GM19240 (cell line): ENCODE measurements at regions not wholly inside any gene's neighbourhood (a gene's known extent, or its start where the extent isn't known, plus 50 kb on each side); places are given as distances from the start of the nearest gene placed in this dataset.

Experiments used
- DNase-seq: peaks from one replicate; pipeline ENCODE4 v3.0.0; 2011; ENCODE audit warnings: low spot score; ENCODE audit not compliant: insufficient read length

DNA sequence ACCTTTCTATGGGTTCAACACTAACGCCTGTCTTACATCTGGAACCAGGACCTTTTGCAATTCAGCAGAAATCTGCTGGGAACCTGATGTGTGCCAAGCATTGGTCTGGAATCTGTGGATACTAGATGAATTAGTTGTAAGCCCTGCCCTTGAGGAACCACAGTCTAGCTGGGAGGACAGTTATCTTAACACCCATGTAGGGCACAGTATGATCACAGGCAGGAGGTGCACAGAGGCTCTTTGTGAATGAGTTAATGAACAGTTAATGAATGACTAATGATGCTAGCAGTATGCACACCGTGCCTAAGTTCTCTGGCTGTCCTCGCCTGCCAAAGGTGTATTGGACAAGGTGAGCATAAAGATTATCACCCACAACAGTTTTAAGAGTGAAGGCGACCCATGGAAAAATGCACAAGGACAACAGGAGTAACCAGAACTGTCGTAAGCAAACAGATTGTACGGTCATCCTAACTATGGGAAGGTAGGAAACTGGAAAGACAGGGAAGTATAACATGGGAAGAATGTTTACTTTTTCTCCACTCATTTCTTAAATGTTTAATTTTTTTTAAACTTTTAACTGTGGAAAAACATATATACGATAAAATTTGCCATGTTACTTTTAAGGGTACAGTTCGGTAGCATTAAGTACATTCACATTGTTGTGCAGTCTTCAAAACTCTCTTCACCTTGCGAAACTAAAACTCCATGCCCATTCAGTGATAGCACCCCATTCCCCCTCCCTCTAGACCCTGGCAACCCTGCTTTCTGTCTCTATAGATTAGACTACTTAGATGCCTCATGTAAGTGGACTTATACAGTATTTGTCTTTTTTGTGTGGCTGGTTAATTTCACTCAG lies 139.9 kb downstream of the CXCL12 start:
- no peak for DNase-seq

- DNase-seq, result no peak
Observed at GRCh38 chr10:44243851-44244510, 140.9 kb downstream of the CXCL12 start.

DNA sequence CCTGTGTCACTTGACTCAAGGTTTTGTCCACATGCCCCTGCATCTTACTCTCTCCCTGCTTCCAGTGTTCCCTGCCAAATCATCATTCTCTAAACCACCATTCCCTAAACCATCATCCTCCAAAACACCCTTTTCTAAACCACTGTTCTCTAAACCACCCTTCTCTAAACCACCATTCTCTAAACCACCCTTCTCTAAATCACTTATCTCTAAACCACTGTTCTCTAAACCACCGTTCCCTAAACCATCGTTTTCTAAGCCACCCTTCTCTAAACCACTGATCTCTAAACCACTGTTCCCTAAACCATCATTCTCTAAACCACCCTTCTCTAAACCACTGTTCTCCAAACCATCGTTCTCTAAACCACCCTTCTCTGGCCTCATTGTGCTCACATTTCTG lies 142.1 kb downstream of the CXCL12 start:
- no peak for DNase-seq

GRCh38 chr10:44242091-44242490 lies 142.8 kb downstream of the CXCL12 start:
- no peak for DNase-seq

DNA sequence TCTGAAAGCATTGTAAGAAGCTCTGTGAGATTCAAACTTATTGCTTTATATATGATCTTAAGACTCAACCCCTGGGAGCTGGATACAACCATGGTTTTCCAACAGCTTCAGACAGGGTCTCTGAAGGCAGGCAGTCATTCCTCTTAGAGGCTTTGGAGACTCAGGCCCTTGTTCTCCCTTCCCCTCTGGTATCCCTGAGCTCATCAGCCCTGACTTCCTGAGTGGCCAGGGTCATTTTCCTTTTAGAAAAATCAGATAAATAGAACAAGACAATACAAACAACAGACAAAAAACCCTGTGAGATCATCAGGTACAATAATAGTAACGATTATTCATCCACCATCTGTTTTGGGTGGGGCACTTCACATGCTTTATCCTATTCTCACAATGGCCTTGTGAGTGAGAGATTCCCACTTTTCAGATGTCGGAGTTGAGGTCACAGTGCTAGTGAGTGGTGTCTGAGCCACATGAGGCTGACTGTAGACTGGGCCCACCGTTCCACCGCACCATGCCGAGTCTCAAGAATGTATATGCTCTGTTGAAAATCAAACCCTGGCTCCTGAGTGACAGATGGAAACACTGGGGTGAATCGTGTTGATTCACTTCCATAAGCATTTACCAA lies 144.2 kb downstream of the CXCL12 start:
- no peak for DNase-seq

- no peak for DNase-seq
Observed at GRCh38 chr10:44238212-44238611, 146.7 kb downstream of the CXCL12 start.

DNA sequence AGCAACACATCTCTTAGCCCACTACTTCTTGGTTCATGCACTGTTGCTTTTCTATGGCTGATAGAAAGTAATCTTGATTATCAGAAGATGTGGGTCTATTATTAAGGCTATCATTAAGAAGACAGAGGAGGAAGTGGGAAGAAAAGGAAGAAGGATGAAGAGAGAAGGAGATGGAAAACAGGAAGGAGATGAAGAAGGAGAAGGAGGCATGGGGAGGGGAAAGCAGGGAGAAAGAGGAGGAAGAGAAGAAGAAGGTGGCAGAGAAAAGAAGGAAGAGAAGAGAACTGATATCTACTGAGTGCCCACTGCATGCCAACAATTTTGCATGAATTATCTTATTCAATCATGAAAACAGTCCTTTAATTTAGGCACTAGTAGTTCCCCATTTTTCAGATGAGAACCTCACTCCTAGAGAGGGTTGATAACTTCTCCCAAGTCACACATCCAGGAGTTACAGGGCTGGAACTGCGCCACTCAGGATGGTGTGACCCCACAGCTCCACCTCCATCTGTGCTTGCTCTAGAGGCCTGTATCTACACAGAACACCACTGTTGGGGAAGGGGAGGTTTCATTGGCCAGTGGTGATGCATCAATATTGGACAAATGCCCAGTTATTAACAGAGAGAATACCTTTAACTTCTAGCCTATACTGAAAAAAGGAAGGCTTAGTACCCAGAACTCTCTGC lies 147.4 kb downstream of the CXCL12 start:
- DNase-seq, result no peak

DNA sequence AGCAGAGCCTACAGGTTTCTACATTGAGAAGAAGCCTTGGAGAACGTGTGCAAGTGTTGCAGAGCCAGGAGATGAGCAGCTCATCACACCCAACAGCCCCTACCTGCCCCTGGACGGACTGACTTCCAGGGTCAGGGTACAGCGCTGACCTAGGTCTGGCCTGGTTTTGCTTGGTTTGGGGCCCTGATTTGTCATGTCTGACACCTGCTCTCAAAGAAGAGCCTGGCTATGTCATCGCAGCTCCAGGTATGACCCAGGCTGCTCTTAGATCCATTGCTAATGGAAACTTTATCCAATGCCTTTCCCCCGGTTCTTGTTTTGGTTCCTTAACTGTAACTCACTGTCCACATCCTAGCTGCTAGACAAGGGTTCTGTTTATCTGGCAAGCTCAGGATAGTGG lies 149.5 kb downstream of the CXCL12 start:
- DNase-seq, result no peak

- no peak for DNase-seq
Observed at GRCh38 chr10:44234483-44234875, 150.4 kb downstream of the CXCL12 start.

GRCh38 chr10:44233561-44234482 lies 151.1 kb downstream of the CXCL12 start:
- DNase-seq, result no peak

DNA sequence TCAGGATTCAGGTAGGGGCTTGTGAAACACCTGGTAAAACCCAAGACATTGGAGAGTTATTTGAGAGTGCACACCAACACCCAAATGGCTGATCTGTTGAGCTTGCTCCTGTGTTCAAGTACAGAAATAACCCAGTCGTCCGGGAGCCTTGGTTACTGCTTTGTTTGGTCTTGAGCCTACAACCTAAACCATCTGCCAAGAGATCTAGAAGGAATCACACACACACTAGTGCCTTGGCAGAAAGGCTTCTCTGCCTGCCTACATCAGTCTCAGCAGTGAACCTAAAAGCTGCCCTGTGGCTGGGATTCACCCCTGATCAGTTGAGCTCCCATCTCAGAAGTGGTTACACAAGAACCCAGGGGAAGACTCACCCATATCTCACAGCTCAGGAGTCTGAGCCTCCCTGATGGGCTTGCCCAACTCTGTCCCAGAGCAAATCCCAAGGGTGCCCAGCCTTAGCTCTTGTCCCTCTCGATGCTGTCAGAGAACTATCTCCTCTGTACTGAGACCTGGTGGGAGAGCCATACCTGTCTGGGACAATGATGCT lies 167.6 kb downstream of the CXCL12 start:
- no peak for DNase-seq

- no peak for DNase-seq
Observed at GRCh38 chr10:44216073-44216472, 168.8 kb downstream of the CXCL12 start.

- DNase-seq, result no peak
Observed at GRCh38 chr10:44209811-44210210, 175.1 kb downstream of the CXCL12 start.

DNA sequence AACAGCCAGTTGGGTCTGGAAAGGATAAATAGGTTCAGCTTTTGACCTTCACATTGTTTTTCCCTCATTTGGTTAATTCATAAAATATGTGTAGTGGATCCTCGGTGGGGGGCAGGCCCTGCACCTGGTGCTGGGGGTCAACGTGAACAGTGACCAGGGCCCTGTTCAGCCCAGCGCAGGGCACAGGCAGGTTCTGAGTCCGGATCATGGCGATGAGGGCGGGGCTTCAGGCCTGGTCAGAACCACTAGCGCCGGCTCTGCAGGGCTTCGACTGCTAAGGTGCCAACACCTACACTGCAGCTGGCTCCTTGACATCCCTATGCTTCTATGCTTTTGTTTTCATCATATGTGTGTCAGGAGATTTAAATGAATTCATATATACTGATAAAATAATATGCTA lies 177.7 kb downstream of the CXCL12 start:
- no peak for DNase-seq

DNA sequence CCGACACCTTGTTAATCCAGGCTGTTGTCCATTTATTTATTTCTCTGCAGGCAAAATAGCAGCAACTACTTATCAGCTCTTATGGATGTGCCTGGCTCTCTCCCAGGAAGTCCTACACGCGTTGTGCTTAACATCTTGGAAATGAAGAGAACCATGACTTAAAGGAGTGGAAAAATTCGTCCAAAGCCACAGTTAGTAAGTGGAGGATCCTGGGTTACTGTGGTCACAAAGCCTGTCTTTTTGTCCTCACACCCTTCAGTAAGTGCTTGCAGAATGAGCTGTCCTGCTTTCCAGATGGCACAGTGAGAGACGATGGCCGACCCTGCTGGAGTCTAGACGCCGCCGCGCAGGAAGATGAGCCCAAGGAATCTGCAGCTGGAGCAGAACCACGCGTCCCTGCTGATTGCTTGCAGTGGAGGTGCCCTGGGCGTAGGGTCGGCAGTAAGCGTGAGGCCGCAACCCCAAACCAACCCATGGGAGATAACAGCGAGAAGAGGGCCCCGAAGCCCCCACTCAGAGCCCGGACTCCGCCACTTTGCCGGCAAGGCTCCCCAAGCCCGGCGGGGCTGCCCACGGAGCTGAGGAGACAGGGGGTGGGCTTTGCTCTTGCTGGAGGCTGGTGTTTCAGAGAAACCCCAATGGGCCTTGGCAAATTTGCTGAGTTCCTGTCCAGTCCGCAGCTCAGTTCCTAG lies 178.6 kb downstream of the CXCL12 start:
- DNase-seq, result no peak

DNA sequence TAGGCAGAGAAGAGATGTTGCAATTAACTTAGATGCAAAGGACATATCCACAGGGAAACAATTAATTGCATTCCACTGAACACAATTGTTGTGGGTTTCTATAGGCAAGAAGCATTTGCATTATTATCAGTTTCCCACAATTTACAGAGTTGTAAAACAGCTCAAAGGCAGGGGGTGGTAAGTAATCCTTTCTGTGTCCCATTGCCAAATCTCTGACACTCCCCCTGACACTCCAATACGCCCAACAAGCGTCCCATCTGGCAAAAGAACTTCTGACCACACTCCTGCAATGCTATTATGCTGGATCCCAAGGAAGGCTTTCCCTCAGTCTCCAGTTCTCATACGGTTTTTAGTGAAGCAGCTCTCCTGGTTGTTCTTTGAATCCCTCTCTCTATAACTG lies 179.8 kb downstream of the CXCL12 start:
- DNase-seq, result no peak

GRCh38 chr10:44203535-44203934 lies 181.4 kb downstream of the CXCL12 start:
- no peak for DNase-seq

GRCh38 chr10:44202952-44203351 lies 181.9 kb downstream of the CXCL12 start:
- no peak for DNase-seq

DNA sequence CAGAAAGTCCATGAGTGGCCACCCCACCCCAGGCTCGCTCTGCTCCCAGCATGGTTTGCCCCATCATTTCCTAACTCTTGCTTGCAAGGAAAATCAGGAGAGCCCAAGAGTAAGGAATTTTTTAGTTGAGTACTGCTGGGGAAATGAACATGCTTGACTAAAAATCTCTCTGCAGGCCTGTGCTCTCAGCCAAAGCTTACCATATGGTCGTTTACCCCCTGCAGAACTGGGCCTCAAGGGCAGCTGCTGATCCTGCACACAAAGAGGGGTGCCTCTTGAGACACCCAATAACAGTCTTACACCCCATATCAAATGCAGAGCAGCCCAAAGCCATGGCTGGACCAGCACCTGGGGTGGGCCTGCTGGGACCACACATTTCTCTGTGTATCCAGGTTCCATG lies 183.2 kb downstream of the CXCL12 start:
- DNase-seq, result no peak

DNA sequence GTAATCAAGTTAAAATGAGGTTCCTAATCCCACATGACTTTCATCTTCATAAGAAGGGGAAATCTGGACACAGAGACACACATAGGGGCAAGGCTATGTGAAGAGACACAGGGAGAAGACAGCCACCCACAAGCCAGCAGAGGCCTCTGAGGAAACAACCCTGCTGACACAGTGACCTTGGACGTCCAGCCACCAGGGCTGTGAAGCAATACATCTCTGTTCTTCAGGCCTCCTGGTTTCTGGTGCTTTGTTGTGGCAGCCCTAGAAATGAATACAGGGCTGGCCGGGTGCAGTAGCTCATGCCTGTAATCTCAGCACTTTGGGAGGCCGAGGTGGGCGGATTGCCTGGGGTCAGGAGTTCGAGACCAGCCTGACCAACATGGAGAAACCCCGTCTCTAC lies 183.9 kb downstream of the CXCL12 start:
- no peak for DNase-seq
